ENCODE measurements at regions not wholly inside any gene's neighbourhood (a gene's known extent, or its start where the extent isn't known, plus 50 kb on each side); places are given as distances from the start of the nearest gene placed in this dataset.

DNA sequence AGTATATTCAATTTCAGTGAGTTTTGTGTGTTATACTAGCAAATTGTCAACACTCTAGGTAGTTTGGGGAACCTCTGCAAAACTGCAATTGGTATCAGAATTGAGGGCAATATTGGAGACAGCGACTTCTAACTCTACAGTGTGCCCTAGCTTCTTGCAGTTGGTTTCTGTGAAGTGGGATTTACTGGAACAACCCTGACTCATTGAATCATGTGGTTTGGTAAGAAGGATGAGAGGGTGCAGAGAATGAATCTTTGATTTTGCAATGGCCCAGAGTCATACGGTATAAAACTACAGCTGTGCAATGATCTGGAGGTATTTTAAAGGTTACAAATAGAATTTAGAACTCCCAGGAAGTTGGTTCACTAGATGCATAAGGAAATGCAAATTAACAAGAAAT is 129.1 kb upstream of the PPP1R3A start:
- TF ChIP-seq, protein P1, sequence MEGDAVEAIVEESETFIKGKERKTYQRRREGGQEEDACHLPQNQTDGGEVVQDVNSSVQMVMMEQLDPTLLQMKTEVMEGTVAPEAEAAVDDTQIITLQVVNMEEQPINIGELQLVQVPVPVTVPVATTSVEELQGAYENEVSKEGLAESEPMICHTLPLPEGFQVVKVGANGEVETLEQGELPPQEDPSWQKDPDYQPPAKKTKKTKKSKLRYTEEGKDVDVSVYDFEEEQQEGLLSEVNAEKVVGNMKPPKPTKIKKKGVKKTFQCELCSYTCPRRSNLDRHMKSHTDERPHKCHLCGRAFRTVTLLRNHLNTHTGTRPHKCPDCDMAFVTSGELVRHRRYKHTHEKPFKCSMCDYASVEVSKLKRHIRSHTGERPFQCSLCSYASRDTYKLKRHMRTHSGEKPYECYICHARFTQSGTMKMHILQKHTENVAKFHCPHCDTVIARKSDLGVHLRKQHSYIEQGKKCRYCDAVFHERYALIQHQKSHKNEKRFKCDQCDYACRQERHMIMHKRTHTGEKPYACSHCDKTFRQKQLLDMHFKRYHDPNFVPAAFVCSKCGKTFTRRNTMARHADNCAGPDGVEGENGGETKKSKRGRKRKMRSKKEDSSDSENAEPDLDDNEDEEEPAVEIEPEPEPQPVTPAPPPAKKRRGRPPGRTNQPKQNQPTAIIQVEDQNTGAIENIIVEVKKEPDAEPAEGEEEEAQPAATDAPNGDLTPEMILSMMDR (IDR thresholded peaks at IDR 0.05; ENCODE audit: low read length): no peak
- no peak for TF ChIP-seq EZH2 (IDR thresholded peaks at IDR 0.05; ENCODE audit: borderline replicate concordance, low read length)
